Muscle layer of colon (tissue), 2 donors: ENCODE measurements at regions not wholly inside any gene's neighbourhood (a gene's known extent, or its start where the extent isn't known, plus 50 kb on each side); places are given as distances from the start of the nearest gene placed in this dataset.

Experiments
- H3K27ac ChIP-seq: one replicate; pipeline ENCODE4 v1.7.0; 2013; ENCODE audit warnings: low read depth, mild to moderate bottlenecking, low read length, moderate library complexity
- H3K27me3 ChIP-seq, 2 donors: one replicate each; pipeline ENCODE4 v1.7.0; 2013; ENCODE audit warnings: low read length in 2 of 2, mild to moderate bottlenecking in 2 of 2; ENCODE audit not compliant: insufficient read depth in 2 of 2, control insufficient read depth in 1 of 2
- H3K36me3 ChIP-seq: one replicate; pipeline ENCODE4 v1.7.0; 2013; ENCODE audit warnings: mild to moderate bottlenecking, low read length; ENCODE audit not compliant: insufficient read depth
- H3K4me1 ChIP-seq: one replicate; pipeline ENCODE4 v1.7.0; 2013; ENCODE audit warnings: mild to moderate bottlenecking, low read length; ENCODE audit not compliant: insufficient read depth
- H3K4me3 ChIP-seq, 2 donors: one replicate each; pipeline ENCODE4 v1.7.0; 2013; ENCODE audit warnings: low read length in 2 of 2, low read depth in 1 of 2, mild to moderate bottlenecking in 1 of 2, moderate library complexity in 1 of 2
- H3K9ac ChIP-seq: one replicate; pipeline ENCODE4 v1.7.0; 2013; ENCODE audit warnings: low read length
- H3K9me3 ChIP-seq: one replicate; pipeline ENCODE4 v1.7.0; 2013; ENCODE audit warnings: mild to moderate bottlenecking, low read length
- donor health status: abdominal sarcoma.
- donor health status: Adenocarcinoma of cecum.

GRCh38 chr4:143083756-143084472, 100.8 kb upstream of the USP38 start:
- Histone ChIP-seq H3K9ac (no peak overlapping the region), H3K36me3 (no peaks in the 10 kb centered on the region), H3K9me3 (no peaks in the 10 kb centered on the region), H3K4me1 (no peaks in the 10 kb centered on the region), H3K4me3 (no peak overlapping the region), H3K27me3 (no peaks in the 10 kb centered on the region), H3K27ac (no peak overlapping the region)

- Histone ChIP-seq H3K4me1 (no peaks in the 10 kb centered on the region), H3K9me3 (no peaks in the 10 kb centered on the region), H3K27ac (no peak overlapping the region), H3K36me3 (no peaks in the 10 kb centered on the region), H3K9ac (no peak overlapping the region), H3K27me3 (no peaks in the 10 kb centered on the region), H3K4me3 (no peak overlapping the region)
These were observed 100.2 kb upstream of the USP38 start for GRCh38 chr4:143084566-143084965.

GRCh38 chr4:143085224-143085623, 99.5 kb upstream of the USP38 start:
- H3K27me3 ChIP-seq = no peaks in the 10 kb centered on the region
- no peaks in the 10 kb centered on the region for H3K9me3 ChIP-seq
- H3K27ac ChIP-seq = no peak overlapping the region
- no peak overlapping the region for H3K9ac ChIP-seq
- no peaks in the 10 kb centered on the region for H3K36me3 ChIP-seq
- H3K4me3 ChIP-seq = no peak overlapping the region
- no peaks in the 10 kb centered on the region for H3K4me1 ChIP-seq

- H3K27ac ChIP-seq = no peak overlapping the region
These were observed 99.1 kb upstream of the USP38 start for GRCh38 chr4:143085659-143086058.

GRCh38 chr4:143089291-143089690, 95.4 kb upstream of the USP38 start:
- Histone ChIP-seq H3K4me3 (no peak overlapping the region), H3K9ac (no peak overlapping the region), H3K4me1 (no peaks in the 10 kb centered on the region), H3K36me3 (no peaks in the 10 kb centered on the region), H3K27me3 (no peaks in the 10 kb centered on the region), H3K27ac (no peak overlapping the region), H3K9me3 (no peaks in the 10 kb centered on the region)

More at GRCh38 chr4:143085659-143086058, 99.1 kb upstream of the USP38 start:
- no peaks in the 10 kb centered on the region for H3K4me1 ChIP-seq
- H3K36me3 ChIP-seq = no peaks in the 10 kb centered on the region
- no peak overlapping the region for H3K9ac ChIP-seq
- no peaks in the 10 kb centered on the region for H3K9me3 ChIP-seq
- no peak overlapping the region for H3K4me3 ChIP-seq
- no peaks in the 10 kb centered on the region for H3K27me3 ChIP-seq

GRCh38 chr4:143089847-143090246, 94.9 kb upstream of the USP38 start:
- Histone ChIP-seq H3K27me3 (no peaks in the 10 kb centered on the region), H3K4me1 (no peaks in the 10 kb centered on the region), H3K9ac (no peak overlapping the region), H3K9me3 (no peaks in the 10 kb centered on the region), H3K36me3 (no peaks in the 10 kb centered on the region), H3K4me3 (no peak overlapping the region), H3K27ac (no peak overlapping the region)

GRCh38 chr4:143091862-143092261, 92.9 kb upstream of the USP38 start:
- H3K27me3 ChIP-seq = no peaks in the 10 kb centered on the region
- H3K9me3 ChIP-seq = no peaks in the 10 kb centered on the region
- H3K36me3 ChIP-seq = no peaks in the 10 kb centered on the region
- H3K27ac ChIP-seq = no peak overlapping the region
- no peak overlapping the region for H3K4me3 ChIP-seq
- no peaks in the 10 kb centered on the region for H3K4me1 ChIP-seq
- no peak overlapping the region for H3K9ac ChIP-seq

GRCh38 chr4:143095447-143095846, 89.3 kb upstream of the USP38 start:
- no peaks in the 10 kb centered on the region for H3K9me3 ChIP-seq
- H3K4me3 ChIP-seq = no peak overlapping the region
- no peaks in the 10 kb centered on the region for H3K36me3 ChIP-seq
- H3K9ac ChIP-seq = no peak overlapping the region
- H3K4me1 ChIP-seq = no peaks in the 10 kb centered on the region
- H3K27me3 ChIP-seq = no peaks in the 10 kb centered on the region
- no peak overlapping the region for H3K27ac ChIP-seq

- Histone ChIP-seq H3K36me3 (no peaks in the 10 kb centered on the region), H3K27me3 (no peaks in the 10 kb centered on the region), H3K9me3 (no peaks in the 10 kb centered on the region), H3K4me1 (no peaks in the 10 kb centered on the region), H3K4me3 (no peak overlapping the region), H3K9ac (no peak overlapping the region), H3K27ac (no peak overlapping the region)
These were observed 87.0 kb upstream of the USP38 start for GRCh38 chr4:143097751-143098150.

GRCh38 chr4:143099693-143100092, 85.0 kb upstream of the USP38 start:
- no peaks in the 10 kb centered on the region for H3K9me3 ChIP-seq
- no peak overlapping the region for H3K27ac ChIP-seq
- H3K36me3 ChIP-seq = no peaks in the 10 kb centered on the region
- H3K4me3 ChIP-seq = no peak overlapping the region
- H3K4me1 ChIP-seq = no peaks in the 10 kb centered on the region
- H3K9ac ChIP-seq = no peak overlapping the region
- H3K27me3 ChIP-seq = no peaks in the 10 kb centered on the region

- no peak overlapping the region for H3K4me3 ChIP-seq
- no peak overlapping the region for H3K27ac ChIP-seq
- H3K27me3 ChIP-seq = no peaks in the 10 kb centered on the region
- no peaks in the 10 kb centered on the region for H3K36me3 ChIP-seq
- no peaks in the 10 kb centered on the region for H3K4me1 ChIP-seq
- no peak overlapping the region for H3K9ac ChIP-seq
- no peaks in the 10 kb centered on the region for H3K9me3 ChIP-seq
These were observed 75.3 kb upstream of the USP38 start for GRCh38 chr4:143109376-143109775.

GRCh38 chr4:143118663-143119062, 66.1 kb upstream of the USP38 start:
- Histone ChIP-seq H3K9ac (no peak overlapping the region), H3K36me3 (no peaks in the 10 kb centered on the region), H3K27ac (no peak overlapping the region), H3K9me3 (no peaks in the 10 kb centered on the region), H3K27me3 (no peaks in the 10 kb centered on the region), H3K4me1 (no peaks in the 10 kb centered on the region), H3K4me3 (no peak overlapping the region)
